ENCODE measurements at regions not wholly inside any gene's neighbourhood (a gene's known extent, or its start where the extent isn't known, plus 50 kb on each side); places are given as distances from the start of the nearest gene placed in this dataset.
A peak's percentile ranks its signal among the peaks of the same experiment; 100 is the strongest.
"Not testable (repeated sequence)": the region's sequence is repeated elsewhere in the genome, so short reads cannot be mapped to it uniquely, and the experiment has no call there.

GRCh38 chr7:121730869-121731268 lies 142.1 kb upstream of the PTPRZ1 start:
- no peaks in the 10 kb centered on the region for H3K4me1 ChIP-seq
- H3K9me3 ChIP-seq, result peaks cover 0 to 17% (median 11%) of the 10 kb centered on the region in 3 donors
- H3K27me3 ChIP-seq, result no peaks in the 10 kb centered on the region
- TF ChIP-seq POLR2A (IDR thresholded peaks at IDR 0.05), result no peak
- no peak for TF ChIP-seq CTCF (IDR thresholded peaks at IDR 0.05)
- no peak overlapping the region for H3K27ac ChIP-seq
- intact Hi-C loops (cut with DNase I), result no loop called here
- no peak for DNase-seq
- no peak overlapping the region for H3K4me3 ChIP-seq
- no peaks in the 10 kb centered on the region for H3K36me3 ChIP-seq

GRCh38 chr7:121714559-121715303 lies 158.2 kb upstream of the PTPRZ1 start:
- Histone ChIP-seq H3K36me3 (no peaks in the 10 kb centered on the region), H3K27me3 (no peaks in the 10 kb centered on the region), H3K9me3 (no peaks in the 10 kb centered on the region), H3K4me1 (no peaks in the 10 kb centered on the region), H3K27ac (no peak overlapping the region), H3K4me3 (no peak overlapping the region)
- intact Hi-C loops (cut with DNase I), result no loop called here
- WGBS, 2 donors, result 47 to 55% methylated on average over 3 of the region's 3 CpGs
- no peak for DNase-seq
- no peak for TF ChIP-seq POLR2A (IDR thresholded peaks at IDR 0.05)
- no peak for TF ChIP-seq CTCF (IDR thresholded peaks at IDR 0.05)

GRCh38 chr7:121712961-121713360 lies 160.0 kb upstream of the PTPRZ1 start:
- H3K4me1 ChIP-seq; H3K9me3 ChIP-seq; H3K36me3 ChIP-seq; H3K4me3 ChIP-seq; H3K27ac ChIP-seq; intact Hi-C loops (cut with DNase I); H3K27me3 ChIP-seq; DNase-seq: not testable (repeated sequence)
- 50% methylated on average over 1 of the region's 5 CpGs; no CpG with 5 or more reads in 1 of the 2 donors for WGBS, 2 donors

- Histone ChIP-seq H3K4me1 (peaks cover 0 to 17% (median 0%) of the 10 kb centered on the region in 3 donors), H3K27ac (peak overlapping the region in 1 of 4 donors; percentile 13), H3K9me3 (no peaks in the 10 kb centered on the region), H3K36me3 (no peaks in the 10 kb centered on the region), H3K27me3 (no peaks in the 10 kb centered on the region), H3K4me3 (no peak overlapping the region)
- no peak for DNase-seq
- intact Hi-C loops (cut with DNase I), result no loop called here
- 38 to 48% methylated on average over 2 of the region's 2 CpGs for WGBS, 2 donors
- TF ChIP-seq CTCF (IDR thresholded peaks at IDR 0.05) (no peak), POLR2A (IDR thresholded peaks at IDR 0.05) (no peak)
Measured at GRCh38 chr7:121697731-121698316, 175.1 kb upstream of the PTPRZ1 start.

GRCh38 chr7:121696954-121697353 lies 176.0 kb upstream of the PTPRZ1 start:
- Histone ChIP-seq H3K27me3 (no peaks in the 10 kb centered on the region), H3K9me3 (no peaks in the 10 kb centered on the region), H3K27ac (no peak overlapping the region), H3K36me3 (no peaks in the 10 kb centered on the region), H3K4me1 (peaks cover 0 to 17% (median 0%) of the 10 kb centered on the region in 3 donors), H3K4me3 (no peak overlapping the region)
- no peak for TF ChIP-seq POLR2A (IDR thresholded peaks at IDR 0.05)
- no peak for TF ChIP-seq CTCF (IDR thresholded peaks at IDR 0.05)
- 89 to 92% methylated on average over 1 of the region's 1 CpG for WGBS, 2 donors
- DNase-seq, result no peak
- intact Hi-C loops (cut with DNase I), result no loop called here

Data from esophagus squamous epithelium (tissue), 5 donors.